Peyer's patch (tissue), 4 donors: ENCODE measurements at regions not wholly inside any gene's neighbourhood (a gene's known extent, or its start where the extent isn't known, plus 50 kb on each side); places are given as distances from the start of the nearest gene placed in this dataset.

ENCODE experiments used
- DNase-seq, 3 donors: peaks; one replicate each; pipeline ENCODE4 v3.0.0-alpha.2; 2017 to 2019
- H3K27ac ChIP-seq, 4 donors: fragments of 200-600 bp; sonication (generic); one replicate each; pipeline ENCODE4 v1.5.1; 2016 to 2019
- H3K27me3 ChIP-seq, 2 donors: fragments of 200-600 bp; sonication (generic); one replicate each; pipeline ENCODE4 v1.5.1; 2019
- H3K36me3 ChIP-seq, 3 donors: fragments of 200-600 bp; sonication (generic); one replicate each; pipeline ENCODE4 v1.5.1; 2016 to 2019
- H3K4me1 ChIP-seq, 4 donors: fragments of 200-600 bp; sonication (generic); one replicate each; pipeline ENCODE4 v1.5.1; 2016 to 2019
- H3K4me3 ChIP-seq, 4 donors: fragments of 200-600 bp; sonication (generic); 1 replicate in 3 of 4; 2 replicates in 1 of 4; pipeline ENCODE4 v1.5.1; 2016 to 2019; ENCODE audit warnings: mild to moderate bottlenecking in 1 of 4
- H3K9me3 ChIP-seq, 4 donors: fragments of 200-600 bp; sonication (generic); one replicate each; pipeline ENCODE4 v1.5.1; 2016 to 2019; ENCODE audit warnings: mild to moderate bottlenecking in 1 of 4
- POLR2A ChIP-seq, 2 donors: fragments of 450-650 bp; IDR thresholded peaks; one replicate each; pipeline ENCODE4 v1.5.1; 2017; ENCODE audit warnings: antibody characterized with exemption in 2 of 2, mild to moderate bottlenecking in 2 of 2, moderate library complexity in 2 of 2
- TF ChIP-seq, protein P1 (sequence below), 6 experiments: fragments of 450-650 bp in 4 of 6; fragments of 200-600 bp in 2 of 6; sonication (generic) in 1 of 6; IDR thresholded peaks; one replicate each; pipeline ENCODE4 v1.5.1; 2017 to 2019; ENCODE audit warnings: antibody characterized with exemption in 6 of 6, mild to moderate bottlenecking in 3 of 6, moderate library complexity in 1 of 6

DNA sequence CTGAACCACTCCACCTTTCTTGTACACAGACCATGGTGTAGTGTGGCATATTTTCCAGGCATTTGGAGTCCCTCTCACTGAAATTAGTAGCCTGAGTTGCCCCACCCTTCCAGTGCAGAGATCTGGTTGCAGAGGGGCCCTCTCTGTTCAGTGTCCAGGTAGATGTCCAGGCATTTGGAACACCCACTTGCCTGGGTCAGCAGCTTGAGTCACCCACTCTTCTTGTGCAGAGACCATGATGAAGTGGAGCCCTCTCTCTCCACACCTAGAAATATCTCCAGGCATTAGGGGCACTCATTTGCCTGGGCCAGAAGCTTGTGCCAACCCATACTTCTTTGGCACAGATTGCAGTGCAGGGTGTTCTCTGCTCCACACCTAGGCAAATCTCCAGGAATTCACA is 2733.3 kb downstream of the PCDH7 start:
- DNase-seq = no peak
- Histone ChIP-seq H3K27ac (no peak overlapping the region), H3K9me3 (no peaks in the 10 kb centered on the region), H3K4me3 (no peak overlapping the region), H3K36me3 (no peaks in the 10 kb centered on the region), H3K4me1 (no peaks in the 10 kb centered on the region), H3K27me3 (no peaks in the 10 kb centered on the region)
- TF ChIP-seq, protein P1, sequence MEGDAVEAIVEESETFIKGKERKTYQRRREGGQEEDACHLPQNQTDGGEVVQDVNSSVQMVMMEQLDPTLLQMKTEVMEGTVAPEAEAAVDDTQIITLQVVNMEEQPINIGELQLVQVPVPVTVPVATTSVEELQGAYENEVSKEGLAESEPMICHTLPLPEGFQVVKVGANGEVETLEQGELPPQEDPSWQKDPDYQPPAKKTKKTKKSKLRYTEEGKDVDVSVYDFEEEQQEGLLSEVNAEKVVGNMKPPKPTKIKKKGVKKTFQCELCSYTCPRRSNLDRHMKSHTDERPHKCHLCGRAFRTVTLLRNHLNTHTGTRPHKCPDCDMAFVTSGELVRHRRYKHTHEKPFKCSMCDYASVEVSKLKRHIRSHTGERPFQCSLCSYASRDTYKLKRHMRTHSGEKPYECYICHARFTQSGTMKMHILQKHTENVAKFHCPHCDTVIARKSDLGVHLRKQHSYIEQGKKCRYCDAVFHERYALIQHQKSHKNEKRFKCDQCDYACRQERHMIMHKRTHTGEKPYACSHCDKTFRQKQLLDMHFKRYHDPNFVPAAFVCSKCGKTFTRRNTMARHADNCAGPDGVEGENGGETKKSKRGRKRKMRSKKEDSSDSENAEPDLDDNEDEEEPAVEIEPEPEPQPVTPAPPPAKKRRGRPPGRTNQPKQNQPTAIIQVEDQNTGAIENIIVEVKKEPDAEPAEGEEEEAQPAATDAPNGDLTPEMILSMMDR (IDR thresholded peaks at IDR 0.05) = no peak
- TF ChIP-seq POLR2A (IDR thresholded peaks at IDR 0.05) = no peak

DNA sequence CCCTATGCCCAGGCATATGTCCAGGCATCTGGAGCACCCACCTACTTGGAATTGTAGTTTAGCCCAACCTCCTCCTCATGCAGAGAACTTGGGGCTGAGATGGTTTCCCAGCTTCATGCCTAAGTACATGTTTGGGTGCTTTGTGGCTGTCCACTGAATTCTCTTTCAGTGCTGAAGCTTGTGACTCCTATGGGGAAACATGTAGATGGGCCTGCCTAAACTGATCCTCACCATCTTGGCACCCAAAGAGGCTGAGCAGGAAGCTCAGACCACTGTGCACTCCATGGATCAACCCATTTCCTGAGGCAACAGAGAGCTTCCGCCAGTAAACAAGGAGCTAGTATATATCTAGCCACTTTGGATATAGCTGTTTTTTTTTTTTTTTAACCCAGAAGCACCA is 2733.7 kb downstream of the PCDH7 start:
- H3K27ac ChIP-seq = no peak overlapping the region
- no peaks in the 10 kb centered on the region for H3K36me3 ChIP-seq
- no peaks in the 10 kb centered on the region for H3K9me3 ChIP-seq
- H3K27me3 ChIP-seq = no peaks in the 10 kb centered on the region
- no peak overlapping the region for H3K4me3 ChIP-seq
- no peak for TF ChIP-seq POLR2A (IDR thresholded peaks at IDR 0.05)
- TF ChIP-seq, protein P1 (IDR thresholded peaks at IDR 0.05) = no peak
- DNase-seq = no peak
- H3K4me1 ChIP-seq = no peaks in the 10 kb centered on the region

DNA sequence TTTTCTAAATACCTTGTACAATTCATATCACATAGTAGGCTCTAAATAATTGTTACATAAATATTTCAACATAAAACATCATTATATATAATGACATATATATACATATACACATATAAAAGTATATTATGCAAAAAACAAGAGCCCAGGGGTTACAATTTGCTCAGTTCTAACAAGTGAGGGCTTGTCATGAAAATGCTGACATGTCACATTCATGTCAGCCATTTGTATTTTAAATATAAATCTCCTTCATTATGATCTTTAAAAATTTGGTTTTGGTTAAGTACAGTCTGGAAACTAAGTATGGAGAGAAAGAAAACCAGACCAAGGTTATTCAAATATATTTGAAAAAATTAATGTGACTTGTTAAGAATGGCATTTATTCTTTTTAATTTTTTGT is 2745.4 kb downstream of the PCDH7 start:
- no peaks in the 10 kb centered on the region for H3K27me3 ChIP-seq
- H3K4me1 ChIP-seq = no peaks in the 10 kb centered on the region
- H3K9me3 ChIP-seq = no peaks in the 10 kb centered on the region
- H3K4me3 ChIP-seq = no peak overlapping the region
- H3K27ac ChIP-seq = no peak overlapping the region
- no peak for TF ChIP-seq POLR2A (IDR thresholded peaks at IDR 0.05)
- TF ChIP-seq, protein P1 (IDR thresholded peaks at IDR 0.05) = no peak
- H3K36me3 ChIP-seq = no peaks in the 10 kb centered on the region
- DNase-seq = no peak

DNA sequence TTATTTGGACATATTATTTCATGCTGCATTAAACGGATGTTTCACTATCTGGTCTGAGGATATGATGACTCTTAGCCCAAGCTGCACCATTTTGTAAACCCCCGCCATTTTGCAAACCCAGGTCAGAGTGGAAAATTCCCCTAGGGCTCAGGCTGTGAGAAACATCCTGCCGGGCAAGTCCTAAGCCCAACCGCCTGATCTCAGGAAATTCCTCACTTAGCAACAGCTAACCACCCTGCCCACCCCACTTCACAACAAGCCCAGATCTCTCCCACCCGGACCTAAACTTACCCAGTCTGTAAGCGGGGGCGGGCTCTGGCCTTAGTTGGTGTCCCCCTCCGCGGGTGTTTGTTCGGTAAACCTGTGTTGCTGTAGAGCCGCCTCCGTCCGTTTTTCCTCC is 2747.1 kb downstream of the PCDH7 start:
- Histone ChIP-seq H3K27ac (no peak overlapping the region), H3K9me3 (no peaks in the 10 kb centered on the region), H3K27me3 (no peaks in the 10 kb centered on the region), H3K4me1 (no peaks in the 10 kb centered on the region), H3K36me3 (no peaks in the 10 kb centered on the region), H3K4me3 (no peak overlapping the region)
- no peak for DNase-seq
- TF ChIP-seq, protein P1 (IDR thresholded peaks at IDR 0.05) = no peak
- no peak for TF ChIP-seq POLR2A (IDR thresholded peaks at IDR 0.05)

DNA sequence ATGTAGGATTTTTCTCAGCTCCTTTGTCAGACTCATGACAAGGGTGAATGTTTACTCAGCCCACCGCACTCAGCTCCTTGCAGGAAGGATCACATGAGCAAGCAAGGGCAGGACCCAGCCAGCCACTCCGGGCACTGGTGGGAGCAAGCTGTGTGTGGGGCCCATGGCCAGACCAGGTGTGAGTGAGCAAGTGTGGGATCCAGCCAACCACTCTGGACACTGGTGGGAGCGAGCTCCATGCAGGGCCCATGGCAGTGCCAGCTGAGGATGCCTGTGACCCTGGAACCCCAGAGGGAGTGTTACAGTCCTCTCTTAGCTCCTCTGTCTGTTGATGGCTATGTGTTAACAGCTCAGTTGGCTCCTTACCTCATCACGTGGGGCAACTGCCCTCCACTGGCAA is 2750.6 kb downstream of the PCDH7 start:
- Histone ChIP-seq H3K27me3 (no peaks in the 10 kb centered on the region), H3K4me3 (no peak overlapping the region), H3K27ac (no peak overlapping the region), H3K4me1 (no peaks in the 10 kb centered on the region), H3K9me3 (no peaks in the 10 kb centered on the region), H3K36me3 (no peaks in the 10 kb centered on the region)
- no peak for DNase-seq
- TF ChIP-seq POLR2A (IDR thresholded peaks at IDR 0.05) = no peak
- TF ChIP-seq, protein P1 (IDR thresholded peaks at IDR 0.05) = no peak

DNA sequence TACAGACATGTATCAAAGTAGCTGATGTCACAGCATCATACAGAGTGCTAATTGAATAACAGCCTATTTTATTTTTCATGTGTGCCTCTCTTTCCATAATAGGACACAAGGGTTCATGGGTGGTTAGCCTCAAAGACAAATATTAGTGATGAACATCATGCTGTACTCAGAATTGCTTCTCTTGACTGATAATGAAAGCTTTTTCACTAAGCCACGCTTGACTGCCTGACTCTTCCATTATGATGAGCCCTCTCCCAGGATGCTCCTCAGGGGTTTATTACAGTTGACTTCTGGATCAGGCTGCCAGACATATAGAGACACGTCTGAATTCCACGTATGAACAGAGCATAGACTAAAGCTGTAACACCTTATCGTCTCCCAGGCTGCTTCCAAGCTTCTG is 2757.5 kb downstream of the PCDH7 start:
- TF ChIP-seq, protein P1 (IDR thresholded peaks at IDR 0.05) = no peak
- no peak for TF ChIP-seq POLR2A (IDR thresholded peaks at IDR 0.05)
- no peak overlapping the region for H3K27ac ChIP-seq
- no peaks in the 10 kb centered on the region for H3K36me3 ChIP-seq
- no peak for DNase-seq
- H3K27me3 ChIP-seq = no peaks in the 10 kb centered on the region
- no peaks in the 10 kb centered on the region for H3K9me3 ChIP-seq
- H3K4me3 ChIP-seq = no peak overlapping the region
- no peaks in the 10 kb centered on the region for H3K4me1 ChIP-seq
